NCI-H82 (cell line): ENCODE measurements at regions not wholly inside any gene's neighbourhood (a gene's known extent, or its start where the extent isn't known, plus 50 kb on each side); places are given as distances from the start of the nearest gene placed in this dataset.

Source experiments
- DNase-seq: peaks from one replicate; lab custom pipeline; 2025; lab: John Stamatoyannopoulos, UW

GRCh38 chr15:62547584-62547983 lies 382.5 kb upstream of the C2CD4B start:
- no peak for DNase-seq

- peak; percentile 72 for DNase-seq
Observed at GRCh38 chr15:62549345-62549970, 384.4 kb upstream of the C2CD4B start.

- DNase-seq: no peak
Observed at GRCh38 chr15:62550106-62550505, 385.0 kb upstream of the C2CD4B start.

- DNase-seq: no peak
Observed at GRCh38 chr15:62552444-62552843, 387.4 kb upstream of the C2CD4B start.

GRCh38 chr15:62553911-62554563 lies 389.0 kb upstream of the C2CD4B start:
- DNase-seq: peak; percentile 23

GRCh38 chr15:62558640-62559380 lies 393.7 kb upstream of the C2CD4B start:
- no peak for DNase-seq

- DNase-seq: no peak
Observed at GRCh38 chr15:62559381-62559733, 394.3 kb upstream of the C2CD4B start.

GRCh38 chr15:62561059-62561519 lies 396.0 kb upstream of the C2CD4B start:
- no peak for DNase-seq

GRCh38 chr15:62561571-62561970 lies 396.5 kb upstream of the C2CD4B start:
- DNase-seq: no peak

- DNase-seq: peak; percentile 48
Observed at GRCh38 chr15:62564886-62565633, 400.0 kb upstream of the C2CD4B start.

GRCh38 chr15:62565634-62566026 lies 400.5 kb upstream of the C2CD4B start:
- no peak for DNase-seq

GRCh38 chr15:62566248-62566647 lies 401.2 kb upstream of the C2CD4B start:
- peak; percentile 11 for DNase-seq

- DNase-seq: no peak
Observed at GRCh38 chr15:62567501-62567900, 402.4 kb upstream of the C2CD4B start.

- DNase-seq: no peak
Observed at GRCh38 chr15:62568004-62568403, 402.9 kb upstream of the C2CD4B start.

- no peak for DNase-seq
Observed at GRCh38 chr15:62568702-62569101, 403.6 kb upstream of the C2CD4B start.

- DNase-seq: peak; percentile 68
Observed at GRCh38 chr15:62569460-62570404, 404.6 kb upstream of the C2CD4B start.

GRCh38 chr15:62570405-62570783 lies 405.3 kb upstream of the C2CD4B start:
- DNase-seq: no peak

- DNase-seq: no peak
Observed at GRCh38 chr15:62571072-62571471, 406.0 kb upstream of the C2CD4B start.

- peak; percentile 16 for DNase-seq
Observed at GRCh38 chr15:62572797-62573196, 407.7 kb upstream of the C2CD4B start.

GRCh38 chr15:62573876-62574275 lies 408.8 kb upstream of the C2CD4B start:
- DNase-seq: peak; percentile 95

- DNase-seq: no peak
Observed at GRCh38 chr15:62578546-62578945, 413.5 kb upstream of the C2CD4B start.
